CD14-positive monocyte (primary cell): ENCODE measurements at regions not wholly inside any gene's neighbourhood (a gene's known extent, or its start where the extent isn't known, plus 50 kb on each side); places are given as distances from the start of the nearest gene placed in this dataset.

Experiments
- DNase-seq, 3 donors: peaks; one replicate each; pipeline ENCODE4 v3.0.0-alpha.2; 2011 to 2022
- H2AFZ ChIP-seq: 2 replicates; pipeline ENCODE4 v1.6.0; 2012; ENCODE audit warnings: mild to moderate bottlenecking, low read depth, low read length, inconsistent platforms; ENCODE audit not compliant: insufficient read depth, poor library complexity, severe bottlenecking
- H3K27ac ChIP-seq, 2 donors: 1 replicate in 1 of 2; 2 replicates in 1 of 2; pipeline ENCODE4 v1.5.1; 2012 to 2013; ENCODE audit warnings: low read length in 2 of 2, control low read depth in 1 of 2, inconsistent platforms in 1 of 2, low read depth in 1 of 2, mild to moderate bottlenecking in 1 of 2
- H3K27me3 ChIP-seq, 2 donors: one replicate each; pipeline versions ENCODE4 v1.6.0 to v1.6.1; 2011 to 2013; ENCODE audit warnings: low read length in 2 of 2; ENCODE audit not compliant: control insufficient read depth in 2 of 2, insufficient read depth in 2 of 2
- H3K36me3 ChIP-seq, 2 donors: replicated peaks in 1 of 2; 1 replicate in 1 of 2; 2 replicates in 1 of 2; pipeline versions ENCODE4 v1.5.1 to v1.6.1; 2012 to 2013; ENCODE audit warnings: low read length in 2 of 2, control low read depth in 1 of 2, inconsistent platforms in 1 of 2, mild to moderate bottlenecking in 1 of 2; ENCODE audit not compliant: insufficient read depth in 2 of 2, control insufficient read depth in 1 of 2
- H3K4me1 ChIP-seq, 2 donors: 1 replicate in 1 of 2; 2 replicates in 1 of 2; pipeline versions ENCODE4 v1.5.1 to v1.6.1; 2012 to 2013; ENCODE audit warnings: low read length in 2 of 2, control low read depth in 1 of 2, inconsistent platforms in 1 of 2, mild to moderate bottlenecking in 1 of 2, moderate library complexity in 1 of 2; ENCODE audit not compliant: insufficient read depth in 2 of 2, control insufficient read depth in 1 of 2
- H3K4me2 ChIP-seq: replicated peaks from 2 replicates; pipeline ENCODE3; 2012; ENCODE audit warnings: low read length, moderate library complexity, mild to moderate bottlenecking; ENCODE audit not compliant: poor library complexity, severe bottlenecking; ENCODE audit errors: extremely low read depth
- H3K4me3 ChIP-seq, 3 experiments: fragments of 200-600 bp in 1 of 3; sonication (generic) in 1 of 3; replicated peaks in 1 of 3; 1 replicate in 2 of 3; 2 replicates in 1 of 3; pipeline ENCODE4 v1.5.1; 2011 to 2013; ENCODE audit warnings: low read length in 3 of 3, mild to moderate bottlenecking in 3 of 3, control low read depth in 2 of 3, low read depth in 2 of 3, inconsistent platforms in 1 of 3, moderate library complexity in 1 of 3
- H3K79me2 ChIP-seq: 2 replicates; pipeline ENCODE4 v1.6.0; 2012; ENCODE audit warnings: mild to moderate bottlenecking, control low read depth, inconsistent platforms, low read length, moderate library complexity; ENCODE audit not compliant: insufficient read depth
- H3K9ac ChIP-seq: 2 replicates; pipeline ENCODE4 v1.6.0; 2017; ENCODE audit warnings: low read length, mild to moderate bottlenecking; ENCODE audit not compliant: insufficient read depth, poor library complexity, severe bottlenecking
- H3K9me3 ChIP-seq, 2 donors: replicated peaks in 1 of 2; 1 replicate in 1 of 2; 2 replicates in 1 of 2; pipeline versions ENCODE4 v1.5.1 to v1.6.1; 2012 to 2013; ENCODE audit warnings: low read length in 2 of 2, control low read depth in 1 of 2; ENCODE audit not compliant: control insufficient read depth in 1 of 2, insufficient read depth in 1 of 2
- H4K20me1 ChIP-seq: 2 replicates; pipeline ENCODE4 v1.6.0; 2012; ENCODE audit warnings: mild to moderate bottlenecking, low read length, control low read depth, moderate library complexity; ENCODE audit not compliant: insufficient read depth
- H3K27ac Mint-ChIP-seq, 7 donors: one replicate each; pipeline ENCODE4 v1.8.0; 2020; ENCODE audit warnings: mild to moderate bottlenecking in 7 of 7, mixed read lengths in 7 of 7, moderate library complexity in 6 of 7, inconsistent platforms in 2 of 7
- H3K27me3 Mint-ChIP-seq, 3 donors: one replicate each; pipeline ENCODE4 v1.8.0; 2021 to 2022; ENCODE audit warnings: low read depth in 3 of 3, mild to moderate bottlenecking in 3 of 3, mixed read lengths in 3 of 3, moderate library complexity in 3 of 3, inconsistent platforms in 1 of 3
- H3K36me3 Mint-ChIP-seq, 2 donors: one replicate each; pipeline ENCODE4 v1.8.0; 2020; ENCODE audit warnings: mixed read lengths in 2 of 2, inconsistent platforms in 1 of 2, mild to moderate bottlenecking in 1 of 2
- H3K4me1 Mint-ChIP-seq: one replicate; pipeline ENCODE4 v1.8.0; 2020; ENCODE audit warnings: mild to moderate bottlenecking, mixed read lengths
- H3K4me3 Mint-ChIP-seq, 2 donors: one replicate each; pipeline ENCODE4 v1.8.0; 2020; ENCODE audit warnings: mild to moderate bottlenecking in 2 of 2, mixed read lengths in 2 of 2, moderate library complexity in 1 of 2
- H3K9me3 Mint-ChIP-seq, 7 donors: one replicate each; pipeline ENCODE4 v1.8.0; 2020 to 2022; ENCODE audit warnings: mixed read lengths in 7 of 7, mild to moderate bottlenecking in 6 of 7, moderate library complexity in 6 of 7, inconsistent platforms in 2 of 7
- WGBS: methylation state at CpG from one replicate; pipeline ENCODE4 v1.1.5; 2013; ENCODE audit warnings: missing lambda C conversion rate; ENCODE audit not compliant: insufficient coverage; 5-methylcytosine and 5-hydroxymethylcytosine counted together
- intact Hi-C, 2 donors: fragments of 100-400 bp; cut with micrococcal nuclease; formaldehyde crosslinking; loops; one replicate each; pipeline versions ENCODE4 v1.15.0 to v1.15.1; 2023
- TF ChIP-seq, protein P1 (sequence below): fragments of 200-600 bp; IDR thresholded peaks from one replicate; pipeline ENCODE4 v1.8.0; 2022; ENCODE audit warnings: antibody characterized with exemption, mild to moderate bottlenecking

DNA sequence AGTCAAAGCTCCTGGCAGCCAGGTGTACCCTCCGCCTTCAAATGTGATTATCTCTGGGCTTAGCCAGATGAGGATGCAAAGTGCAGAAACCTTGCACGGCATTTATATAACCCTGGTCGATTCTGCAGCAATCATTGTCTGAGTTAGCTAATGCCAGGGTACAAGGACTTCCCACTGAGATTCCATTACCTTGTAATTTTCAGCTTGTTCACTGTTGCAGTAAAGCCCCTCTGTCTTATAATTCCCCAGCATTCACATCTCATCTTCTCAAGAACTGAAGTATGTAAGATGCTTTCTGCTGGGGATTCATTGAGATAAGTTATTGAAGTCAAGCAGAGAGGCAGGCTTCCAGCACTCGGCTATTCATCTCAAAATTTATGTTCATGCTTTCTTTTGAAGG is 1090.6 kb upstream of the AUTS2 start:
- H3K4me1 Mint-ChIP-seq: no peaks in the 10 kb centered on the region
- H4K20me1 ChIP-seq: no peaks in the 10 kb centered on the region
- no peak overlapping the region for H2AFZ ChIP-seq
- H3K4me3 Mint-ChIP-seq: no peak overlapping the region
- no peak for DNase-seq
- WGBS: 94% methylated on average over 2 of the region's 4 CpGs
- H3K9me3 ChIP-seq: peaks cover 57 to 88% of the 10 kb centered on the region in 2 donors
- intact Hi-C loops: no loop called here
- H3K36me3 ChIP-seq: no peaks in the 10 kb centered on the region
- no peaks in the 10 kb centered on the region for H3K79me2 ChIP-seq
- H3K4me1 ChIP-seq: no peaks in the 10 kb centered on the region
- H3K27ac ChIP-seq: no peak overlapping the region
- no peak overlapping the region for H3K27ac Mint-ChIP-seq
- no peak overlapping the region for H3K4me2 ChIP-seq
- H3K9me3 Mint-ChIP-seq: peaks cover 24 to 61% (median 33%) of the 10 kb centered on the region in 7 donors
- TF ChIP-seq, protein P1, sequence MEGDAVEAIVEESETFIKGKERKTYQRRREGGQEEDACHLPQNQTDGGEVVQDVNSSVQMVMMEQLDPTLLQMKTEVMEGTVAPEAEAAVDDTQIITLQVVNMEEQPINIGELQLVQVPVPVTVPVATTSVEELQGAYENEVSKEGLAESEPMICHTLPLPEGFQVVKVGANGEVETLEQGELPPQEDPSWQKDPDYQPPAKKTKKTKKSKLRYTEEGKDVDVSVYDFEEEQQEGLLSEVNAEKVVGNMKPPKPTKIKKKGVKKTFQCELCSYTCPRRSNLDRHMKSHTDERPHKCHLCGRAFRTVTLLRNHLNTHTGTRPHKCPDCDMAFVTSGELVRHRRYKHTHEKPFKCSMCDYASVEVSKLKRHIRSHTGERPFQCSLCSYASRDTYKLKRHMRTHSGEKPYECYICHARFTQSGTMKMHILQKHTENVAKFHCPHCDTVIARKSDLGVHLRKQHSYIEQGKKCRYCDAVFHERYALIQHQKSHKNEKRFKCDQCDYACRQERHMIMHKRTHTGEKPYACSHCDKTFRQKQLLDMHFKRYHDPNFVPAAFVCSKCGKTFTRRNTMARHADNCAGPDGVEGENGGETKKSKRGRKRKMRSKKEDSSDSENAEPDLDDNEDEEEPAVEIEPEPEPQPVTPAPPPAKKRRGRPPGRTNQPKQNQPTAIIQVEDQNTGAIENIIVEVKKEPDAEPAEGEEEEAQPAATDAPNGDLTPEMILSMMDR: no peak
- no peak overlapping the region for H3K9ac ChIP-seq
- H3K4me3 ChIP-seq: no peak overlapping the region
- no peaks in the 10 kb centered on the region for H3K27me3 ChIP-seq
- H3K27me3 Mint-ChIP-seq: no peaks in the 10 kb centered on the region
- no peaks in the 10 kb centered on the region for H3K36me3 Mint-ChIP-seq

DNA sequence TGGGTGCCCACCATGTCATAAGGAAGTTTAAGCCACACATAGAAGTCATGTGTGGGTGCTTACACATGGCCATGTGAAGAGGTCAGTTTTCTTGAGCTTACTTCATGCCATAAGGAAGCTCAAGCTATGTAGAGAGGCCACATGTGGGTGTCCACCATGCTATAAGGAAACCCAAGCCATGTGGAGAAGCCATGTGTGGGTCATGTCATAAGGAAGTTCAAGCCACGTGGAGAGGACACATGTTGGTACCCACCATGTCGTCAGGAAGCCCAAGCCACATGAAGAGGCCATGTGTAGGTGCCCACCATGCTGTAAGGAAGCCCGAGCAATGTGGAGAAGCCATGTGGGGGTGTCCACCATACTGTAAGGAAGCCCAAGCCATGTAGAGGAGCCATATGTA is 1089.2 kb upstream of the AUTS2 start:
- H3K9ac ChIP-seq: no peak overlapping the region
- no peaks in the 10 kb centered on the region for H3K27me3 ChIP-seq
- no peaks in the 10 kb centered on the region for H3K4me1 Mint-ChIP-seq
- no peak overlapping the region for H2AFZ ChIP-seq
- H3K27ac Mint-ChIP-seq: no peak overlapping the region
- H3K4me3 ChIP-seq: no peak overlapping the region
- H3K4me2 ChIP-seq: no peak overlapping the region
- H3K36me3 Mint-ChIP-seq: no peaks in the 10 kb centered on the region
- no peaks in the 10 kb centered on the region for H4K20me1 ChIP-seq
- 85% methylated on average over 2 of the region's 3 CpGs for WGBS
- no peak overlapping the region for H3K4me3 Mint-ChIP-seq
- H3K27me3 Mint-ChIP-seq: no peaks in the 10 kb centered on the region
- no peaks in the 10 kb centered on the region for H3K36me3 ChIP-seq
- H3K9me3 Mint-ChIP-seq: peaks cover 22 to 63% (median 33%) of the 10 kb centered on the region in 7 donors
- no peaks in the 10 kb centered on the region for H3K4me1 ChIP-seq
- intact Hi-C loops: no loop called here
- TF ChIP-seq, protein P1: no peak
- DNase-seq: no peak
- no peak overlapping the region for H3K27ac ChIP-seq
- peaks cover 57 to 78% of the 10 kb centered on the region in 2 donors for H3K9me3 ChIP-seq
- H3K79me2 ChIP-seq: no peaks in the 10 kb centered on the region
